Fibroblast of skin of left biceps (primary cell): ENCODE measurements at regions not wholly inside any gene's neighbourhood (a gene's known extent, or its start where the extent isn't known, plus 50 kb on each side); places are given as distances from the start of the nearest gene placed in this dataset.

Experiments used
- DNase-seq, 2 experiments: peaks; one replicate each; pipeline ENCODE4 v3.0.0-alpha.2; 2013; ENCODE audit warnings: low read depth in 2 of 2

DNA sequence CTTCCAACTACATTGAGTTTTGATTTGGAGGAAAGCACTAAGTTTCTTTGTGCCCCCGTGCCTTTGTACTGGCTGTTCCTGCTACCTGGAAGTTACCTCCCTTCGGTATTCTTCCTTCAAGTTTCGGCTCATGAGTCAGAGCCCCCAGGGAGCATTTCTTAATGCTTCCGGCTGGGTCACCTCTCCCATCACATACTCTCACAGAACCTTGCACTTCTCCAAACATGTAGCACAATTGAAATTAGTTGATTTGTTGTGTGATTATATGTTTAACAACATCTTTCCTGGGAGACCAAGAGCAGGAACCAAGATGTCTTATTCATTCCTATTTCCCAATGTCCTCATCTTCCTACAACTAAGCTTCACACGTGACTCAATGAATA, 158.6 kb upstream of the CDH5 start:
- no peak for DNase-seq

DNA sequence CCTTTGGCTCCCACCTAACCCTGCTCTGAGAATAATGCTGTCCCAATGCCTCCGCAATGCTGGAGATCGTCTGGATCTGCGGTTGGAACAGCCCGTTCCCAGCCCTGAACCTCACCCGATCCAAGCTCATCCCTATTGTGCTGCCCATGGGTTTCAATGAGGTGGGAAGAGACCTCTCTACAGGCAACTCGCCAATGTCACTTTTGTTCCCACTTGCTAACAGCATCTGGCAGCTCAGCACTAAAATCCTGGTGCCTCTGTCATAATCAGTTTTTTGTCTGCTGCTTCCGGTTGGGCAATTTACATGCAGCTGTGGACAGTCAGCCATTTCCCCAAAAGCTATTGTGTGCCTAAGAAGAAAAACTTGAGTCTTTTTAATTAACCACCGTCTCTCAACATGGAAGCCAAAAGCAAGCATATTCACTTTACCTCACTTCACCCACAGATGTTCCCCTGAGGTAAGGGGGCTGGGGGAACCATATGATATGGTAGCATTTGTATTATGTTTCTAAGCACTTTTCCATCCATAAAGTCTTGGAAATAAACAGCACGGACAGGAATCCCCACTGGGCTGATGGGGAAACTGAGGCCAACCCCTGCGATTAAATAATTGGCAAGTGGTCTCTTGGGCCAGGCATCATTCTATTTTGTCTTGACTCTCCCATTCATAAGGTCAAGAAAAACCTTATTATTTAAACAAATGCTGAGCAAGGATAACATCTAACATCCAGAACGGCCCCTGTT, 159.2 kb upstream of the CDH5 start:
- no peak for DNase-seq

- no peak for DNase-seq
Measured at GRCh38 chr16:66206363-66206762, 160.1 kb upstream of the CDH5 start.

GRCh38 chr16:66205287-66206231, 160.9 kb upstream of the CDH5 start:
- DNase-seq, result no peak

DNA sequence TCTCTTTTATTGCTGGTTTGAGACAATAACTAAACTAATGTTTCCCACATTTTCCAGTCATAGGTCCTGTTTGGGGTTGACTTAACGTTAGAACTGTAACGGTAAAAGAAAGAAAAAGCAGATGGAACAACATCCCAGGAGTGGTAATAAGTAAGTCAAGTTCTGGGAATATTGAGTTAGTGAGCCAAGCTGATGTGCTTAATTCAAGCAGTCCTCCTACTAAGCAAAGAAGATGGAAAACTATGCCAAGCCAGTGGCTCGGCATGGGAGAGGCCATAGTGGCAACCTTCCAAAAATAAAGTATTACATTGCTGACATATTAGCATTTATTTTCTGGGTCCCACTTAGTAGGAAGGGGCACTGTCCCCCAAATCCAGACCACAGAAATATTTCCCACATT, 161.7 kb upstream of the CDH5 start:
- peak; percentile 62 to 72 for DNase-seq

- DNase-seq, result no peak
Measured at GRCh38 chr16:66203476-66203875, 163.0 kb upstream of the CDH5 start.

GRCh38 chr16:66199189-66199588, 167.3 kb upstream of the CDH5 start:
- no peak for DNase-seq

DNA sequence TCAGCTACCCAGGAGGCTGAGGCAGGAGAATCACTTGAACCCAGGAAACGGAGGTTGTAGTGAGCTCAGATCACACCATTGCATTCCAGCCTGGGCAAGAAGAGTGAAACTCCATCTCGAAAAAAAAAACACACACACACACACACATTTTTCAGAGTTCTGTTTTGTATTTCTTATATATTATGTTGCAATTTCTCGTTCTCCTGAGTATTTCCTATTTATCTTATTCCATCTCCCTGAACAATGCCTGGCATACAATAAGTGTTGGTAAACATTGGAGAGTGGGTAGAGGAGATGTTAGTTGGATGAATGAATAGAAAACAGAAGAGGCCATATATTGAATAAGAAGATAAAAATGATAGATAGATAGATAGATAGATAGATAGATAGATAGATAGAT, 167.8 kb upstream of the CDH5 start:
- DNase-seq, result no peak

DNA sequence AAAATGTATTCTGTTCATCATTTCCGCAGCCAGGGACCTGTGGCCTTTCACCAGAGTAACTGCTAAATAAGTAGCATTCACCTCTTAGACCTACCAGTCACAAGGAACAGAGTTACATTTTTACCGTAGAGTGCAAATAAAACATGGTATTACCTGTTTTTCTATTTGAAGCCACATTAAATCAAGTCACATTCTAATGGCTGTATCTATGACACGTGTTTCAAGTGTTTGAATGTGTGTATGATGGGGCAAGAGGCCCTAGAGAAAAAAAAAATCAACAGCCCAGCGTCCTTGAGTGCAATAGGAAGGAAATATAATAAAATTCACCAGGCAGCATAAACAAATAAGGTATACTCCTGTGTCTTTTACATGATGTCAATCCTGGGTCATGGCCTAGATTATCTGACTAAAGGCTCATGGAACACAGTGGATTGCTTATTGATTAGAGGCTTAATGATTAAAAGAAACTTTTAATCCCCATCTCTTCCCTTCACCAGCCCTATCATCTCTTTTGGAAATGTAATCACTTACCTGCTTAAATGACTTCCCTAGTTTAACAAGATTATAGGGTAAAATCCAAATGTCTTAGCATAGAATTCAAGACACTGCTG, 168.7 kb upstream of the CDH5 start:
- DNase-seq, result no peak

GRCh38 chr16:66196770-66197169, 169.7 kb upstream of the CDH5 start:
- no peak for DNase-seq

DNA sequence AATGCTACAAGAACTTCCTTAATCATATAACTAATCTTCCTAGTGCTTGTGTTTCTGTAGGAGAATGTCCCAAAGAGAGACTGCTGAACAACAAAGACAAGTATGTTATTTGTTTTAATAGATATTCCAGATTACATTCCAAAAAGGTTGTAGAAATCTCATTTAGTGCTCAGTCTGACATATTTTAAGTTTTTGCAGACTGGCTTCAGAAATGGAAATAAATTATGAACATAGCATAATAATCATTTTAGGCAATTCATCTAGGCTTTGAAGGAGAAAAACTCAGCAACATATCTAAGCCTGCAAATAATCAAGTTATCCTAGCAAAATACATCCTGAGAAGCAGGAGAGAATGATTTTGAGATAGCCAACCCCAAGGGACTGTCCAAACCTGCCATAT, 171.6 kb upstream of the CDH5 start:
- no peak for DNase-seq

DNA sequence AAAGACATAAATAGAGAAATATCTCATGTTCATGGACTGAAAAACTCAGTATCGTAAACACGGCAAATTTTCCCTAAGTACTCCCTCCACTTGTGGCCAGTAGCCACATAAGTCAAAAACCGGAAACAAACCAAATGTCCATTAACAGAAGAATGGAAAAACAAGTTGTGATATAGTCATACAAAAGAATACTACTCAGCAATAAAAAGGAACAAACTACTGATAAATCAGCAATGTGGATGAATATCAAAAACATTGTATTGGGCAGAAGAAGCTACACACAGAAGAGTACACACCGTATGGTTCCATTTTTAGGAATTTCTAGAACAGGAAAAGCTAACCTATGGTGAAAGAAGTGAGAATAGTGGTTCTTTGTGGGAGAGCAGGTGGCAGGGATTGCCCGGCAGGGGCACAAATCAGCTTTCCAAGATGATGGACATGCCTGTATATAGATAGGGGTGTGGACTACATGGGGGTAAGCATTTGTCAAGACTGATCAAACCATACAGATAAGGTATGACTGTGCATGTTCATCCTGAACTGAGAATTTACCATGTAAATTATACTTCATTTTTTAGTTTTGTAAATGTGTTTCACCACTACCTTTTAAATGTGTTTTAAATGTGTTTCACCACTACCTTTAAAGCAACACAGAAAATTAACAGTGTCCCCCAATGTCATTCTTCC, 172.8 kb upstream of the CDH5 start:
- no peak for DNase-seq

GRCh38 chr16:66190411-66190810, 176.1 kb upstream of the CDH5 start:
- DNase-seq, result no peak

DNA sequence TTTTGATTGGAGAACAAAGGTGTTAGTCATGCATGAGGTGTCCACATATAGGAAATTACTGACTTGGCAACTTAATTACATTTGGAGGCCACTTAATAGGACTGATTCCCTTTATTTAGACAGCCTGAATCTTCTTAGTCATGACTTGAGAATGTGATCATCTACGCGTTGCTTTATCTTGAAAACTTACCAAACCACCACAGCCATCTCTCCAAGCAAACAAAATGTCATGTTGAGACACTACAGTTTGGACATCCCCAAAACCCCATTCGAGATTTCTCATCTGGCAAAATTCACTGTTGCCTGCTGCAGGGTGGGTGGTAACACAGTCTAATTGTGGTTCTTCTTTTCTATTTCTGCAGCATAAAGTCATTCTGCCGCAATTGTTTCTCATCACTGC, 176.5 kb upstream of the CDH5 start:
- DNase-seq, result peak; percentile 90 to 92

GRCh38 chr16:66188917-66189725, 177.4 kb upstream of the CDH5 start:
- peak; percentile 67 to 73 for DNase-seq

DNA sequence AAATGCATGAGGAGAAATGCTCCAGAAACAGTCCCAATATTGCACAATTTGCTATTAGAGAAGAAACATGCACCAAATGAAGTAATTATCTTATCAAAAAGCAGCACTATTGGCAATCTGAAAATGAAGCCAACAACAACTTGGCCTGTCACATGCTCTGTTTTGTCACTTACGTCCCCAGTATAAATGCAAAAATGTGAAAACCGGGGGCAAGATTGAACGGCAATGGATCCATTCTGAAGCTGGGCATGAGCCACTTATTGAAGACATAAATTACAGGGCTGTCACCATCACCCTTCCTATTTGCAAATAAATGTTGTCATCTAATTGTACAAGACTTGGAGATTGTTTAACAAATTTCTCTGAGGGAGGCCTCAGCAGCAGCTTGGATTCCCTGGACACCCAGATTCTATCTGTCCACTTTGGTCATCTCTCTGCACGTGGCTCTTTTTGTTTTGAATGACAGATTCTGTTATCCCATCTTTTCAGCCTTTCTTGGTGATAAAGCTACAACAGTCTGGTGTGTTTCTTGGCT, 180.2 kb upstream of the CDH5 start:
- DNase-seq, result no peak

GRCh38 chr16:66182592-66182991, 183.9 kb upstream of the CDH5 start:
- no peak for DNase-seq

- no peak for DNase-seq
Measured at GRCh38 chr16:66176731-66177130, 189.8 kb upstream of the CDH5 start.

DNA sequence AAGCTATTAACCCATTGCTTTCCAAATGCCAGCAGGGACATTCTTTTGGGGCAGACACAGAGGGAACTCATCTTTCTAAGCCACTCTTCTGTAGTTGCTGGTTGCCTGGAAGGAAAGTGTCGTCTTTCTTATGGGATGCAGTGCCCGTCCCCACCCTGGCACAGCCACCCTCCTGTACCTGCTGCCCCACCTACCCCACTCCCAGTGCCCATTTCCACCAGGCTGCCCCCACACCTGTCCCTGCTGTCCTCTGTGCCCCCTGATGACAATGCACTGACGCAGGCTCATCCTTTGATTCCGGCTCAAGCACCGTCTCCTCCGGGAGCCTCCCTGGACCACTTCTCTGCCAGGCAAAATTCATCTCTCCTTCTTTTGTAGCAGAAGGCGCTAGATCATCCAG, 190.4 kb upstream of the CDH5 start:
- no peak for DNase-seq

- DNase-seq, result no peak
Measured at GRCh38 chr16:66175636-66176035, 190.9 kb upstream of the CDH5 start.

DNA sequence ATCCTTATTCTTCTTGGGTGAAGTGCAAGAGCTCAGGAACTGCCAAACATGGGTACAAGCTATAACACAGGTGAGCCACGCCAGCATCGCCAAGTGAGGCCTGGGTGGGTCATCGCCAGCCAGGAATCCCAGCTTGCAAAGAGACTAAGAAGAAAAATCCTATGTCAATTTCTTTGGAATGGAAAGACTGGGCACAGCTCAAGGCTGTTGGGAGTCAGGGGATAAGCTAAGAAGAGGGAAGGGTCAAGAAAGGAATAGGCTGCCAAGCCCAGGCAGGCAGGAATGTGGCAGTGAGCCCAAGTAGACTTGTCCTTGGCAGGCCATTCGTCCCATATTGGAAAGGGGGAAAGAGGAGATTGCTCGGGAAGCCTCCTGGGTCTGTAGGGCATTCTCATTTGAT, 191.4 kb upstream of the CDH5 start:
- no peak for DNase-seq
